ENCODE measurements at regions not wholly inside any gene's neighbourhood (a gene's known extent, or its start where the extent isn't known, plus 50 kb on each side); places are given as distances from the start of the nearest gene placed in this dataset.

- TF ChIP-seq CTCF (IDR thresholded peaks at IDR 0.05) (no peak), POLR2A (IDR thresholded peaks at IDR 0.05) (no peak)
Observed at GRCh38 chrX:10071451-10072144, 85.2 kb upstream of the CLCN4 start.
